ENCODE measurements at regions not wholly inside any gene's neighbourhood (a gene's known extent, or its start where the extent isn't known, plus 50 kb on each side); places are given as distances from the start of the nearest gene placed in this dataset.

- no peak for TF ChIP-seq RFX5 (IDR thresholded peaks at IDR 0.05; ENCODE audit: borderline replicate concordance, low read depth, low read length)
- TF ChIP-seq TBP (IDR thresholded peaks at IDR 0.05; ENCODE audit: low read depth, low read length), result no peak
- TF ChIP-seq SP1 (IDR thresholded peaks at IDR 0.05; ENCODE audit: low read depth, low read length), result no peak
These were observed 221.7 kb upstream of the CDH11 start (continued) for GRCh38 chr16:65343556-65343955.

Data from H1 (cell line).